ENCODE measurements at regions not wholly inside any gene's neighbourhood (a gene's known extent, or its start where the extent isn't known, plus 50 kb on each side); places are given as distances from the start of the nearest gene placed in this dataset.
"Not testable (repeated sequence)": the region's sequence is repeated elsewhere in the genome, so short reads cannot be mapped to it uniquely, and the experiment has no call there.

DNA sequence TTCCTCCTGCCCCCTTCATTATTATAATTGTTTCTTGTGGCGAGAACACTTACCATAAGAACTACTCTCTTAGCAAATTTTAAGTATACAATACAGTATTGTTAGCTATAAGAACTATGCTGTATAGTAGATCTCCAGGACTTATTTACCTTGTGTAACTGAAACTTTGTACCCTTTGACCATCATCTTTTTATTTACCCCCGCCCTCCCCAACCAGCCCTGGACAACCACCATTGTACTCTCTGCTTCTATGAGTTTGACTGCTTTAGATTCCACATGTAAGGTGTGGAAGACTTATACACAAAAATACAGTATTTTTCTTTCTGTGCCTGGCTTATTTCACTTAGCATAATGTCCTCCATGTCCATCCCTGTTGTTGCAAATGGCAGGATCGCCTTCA is 161.1 kb downstream of the PHF8 start:
- DNase-seq = no peak

DNA sequence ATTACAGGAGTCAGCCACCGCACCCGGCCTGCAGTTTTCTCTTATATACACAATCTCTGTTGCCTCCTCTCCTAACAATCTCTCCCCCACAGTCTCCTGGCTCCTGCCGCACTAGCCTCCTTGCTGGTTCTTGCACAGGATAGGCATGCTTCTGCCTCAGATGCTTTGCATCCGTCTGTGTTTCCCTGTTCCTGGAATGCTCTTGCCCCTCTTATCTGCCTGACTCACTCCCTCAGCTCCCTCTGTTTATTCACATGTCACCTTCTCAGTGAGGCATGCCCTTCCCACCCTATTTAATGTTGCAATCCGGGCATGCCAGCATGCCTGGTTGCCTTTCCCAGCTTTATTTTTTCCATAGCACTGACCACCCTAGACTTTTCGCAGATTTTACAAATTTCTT is 161.9 kb downstream of the PHF8 start:
- no peak for DNase-seq

DNA sequence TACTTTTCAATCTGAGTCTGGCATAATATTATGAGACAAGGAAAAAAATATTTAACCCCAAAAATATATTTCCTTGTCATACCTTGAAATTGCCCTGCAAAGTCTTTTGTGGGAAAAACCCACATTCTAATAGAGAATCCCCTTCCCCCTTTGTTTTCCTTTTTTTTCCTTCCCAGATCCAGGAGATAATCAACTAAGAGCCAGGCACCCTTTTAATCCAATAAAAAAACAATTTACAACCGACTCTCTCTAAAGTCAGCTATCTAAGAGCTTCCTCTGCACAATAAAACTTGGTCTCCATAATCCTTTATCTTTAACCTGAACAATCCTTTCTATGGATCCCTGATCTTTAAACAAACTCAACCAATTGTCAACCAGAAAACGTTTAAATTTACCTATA is 163.5 kb downstream of the PHF8 start:
- not testable (repeated sequence) for DNase-seq

DNA sequence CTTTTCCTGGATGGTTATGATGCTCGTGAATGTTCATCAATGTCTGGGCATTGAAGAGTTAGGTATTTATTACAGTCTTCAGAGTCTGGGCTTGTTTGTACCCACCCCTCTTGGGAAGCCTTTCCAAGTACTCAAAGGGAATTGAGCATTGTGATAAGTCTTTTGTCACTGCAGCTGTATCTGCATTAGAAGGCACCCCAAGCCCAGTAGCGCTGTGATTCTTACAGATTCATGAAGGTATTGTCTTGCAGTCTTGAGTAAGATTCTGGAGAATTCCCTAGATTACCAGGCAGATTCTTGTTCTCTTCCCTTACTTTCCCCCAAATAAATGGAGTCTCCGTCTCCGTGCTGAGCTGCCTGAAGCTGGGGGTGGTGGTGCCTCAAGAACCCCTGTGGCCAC is 173.4 kb upstream of the HUWE1 start:
- no peak for DNase-seq

DNA sequence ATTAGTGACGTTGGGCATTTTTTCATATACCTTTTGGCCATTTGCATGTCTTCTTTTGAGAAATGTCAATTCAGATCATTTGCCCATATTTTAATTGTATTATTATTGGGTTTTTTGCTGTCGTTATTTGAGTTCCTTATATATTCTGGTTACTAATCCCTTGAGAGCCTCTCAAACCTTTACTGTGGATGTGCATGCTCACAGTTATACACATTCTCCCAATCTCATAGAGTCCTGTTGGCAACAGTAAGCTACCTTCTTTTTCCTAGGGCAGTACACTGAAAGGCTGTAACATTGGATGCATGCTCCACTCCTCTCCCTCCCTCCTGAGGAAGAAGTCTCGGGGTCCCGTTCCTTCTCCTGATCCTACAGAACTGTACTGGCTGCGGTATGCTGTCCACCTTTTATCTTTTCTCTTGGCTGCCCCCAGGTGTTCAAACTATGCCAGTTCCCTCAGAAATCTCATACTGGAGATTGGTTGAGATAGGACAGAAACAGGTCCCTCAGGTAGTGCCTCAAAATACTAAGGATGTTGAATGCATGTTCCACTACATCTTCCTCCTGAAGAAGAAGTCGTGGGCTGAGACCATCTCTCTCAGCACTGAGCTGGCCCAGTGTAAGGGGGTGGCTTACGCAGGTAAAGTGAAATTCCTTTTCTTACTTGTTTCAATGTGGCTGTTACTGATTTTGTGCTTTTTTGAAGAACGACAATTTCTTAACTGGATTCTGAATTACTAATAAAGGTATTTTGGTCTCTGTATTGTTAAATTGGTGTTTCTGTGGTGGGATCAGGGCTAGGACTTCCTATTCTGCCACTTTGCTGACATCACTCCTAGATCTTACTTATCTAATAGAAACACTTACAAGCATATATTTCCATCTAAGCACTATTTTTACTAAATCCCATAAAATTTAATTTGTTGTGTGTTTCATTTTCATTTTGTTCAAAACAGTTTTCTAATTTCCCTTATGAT is 145.4 kb upstream of the HUWE1 start:
- peak; percentile 53 for DNase-seq

DNA sequence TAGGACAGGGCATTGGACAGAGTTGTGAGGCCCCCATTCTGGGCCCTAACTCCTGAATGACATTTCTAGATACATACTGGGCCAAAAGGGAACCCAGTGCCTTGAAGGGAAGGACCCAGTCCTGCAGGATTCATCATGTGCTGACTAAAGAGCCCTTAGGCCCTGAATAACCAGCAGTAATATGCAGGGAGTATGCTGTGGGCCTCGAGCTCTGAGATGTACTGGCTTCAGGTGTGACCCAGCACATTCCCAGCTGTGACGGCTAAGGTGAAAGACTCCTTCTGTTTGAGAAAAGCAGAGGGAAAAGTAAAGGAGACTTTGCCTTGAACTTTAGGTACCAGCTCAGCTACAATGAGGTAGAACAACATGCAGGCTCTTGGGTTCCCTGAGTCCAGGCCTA is 138.2 kb upstream of the HUWE1 start:
- no peak for DNase-seq

DNA sequence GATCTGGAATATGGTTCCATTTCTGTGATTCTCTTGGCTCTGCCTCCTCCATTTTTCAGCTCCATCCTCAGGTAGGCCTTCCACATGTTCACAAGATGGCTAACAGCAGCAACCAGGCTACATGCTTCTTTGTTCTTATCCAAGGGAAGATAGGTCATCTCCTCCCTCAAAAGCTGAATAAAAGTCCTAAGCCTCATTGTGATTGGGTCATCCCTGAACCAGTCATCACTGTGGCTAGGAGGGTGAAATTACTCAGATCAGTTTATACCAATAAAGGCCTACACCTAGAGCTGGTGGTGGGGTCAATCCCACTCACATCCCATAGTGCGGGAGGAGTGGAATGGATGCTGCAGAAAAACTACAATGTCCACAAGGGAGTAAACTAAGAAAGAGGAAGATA is 131.6 kb upstream of the HUWE1 start:
- not testable (repeated sequence) for DNase-seq

DNA sequence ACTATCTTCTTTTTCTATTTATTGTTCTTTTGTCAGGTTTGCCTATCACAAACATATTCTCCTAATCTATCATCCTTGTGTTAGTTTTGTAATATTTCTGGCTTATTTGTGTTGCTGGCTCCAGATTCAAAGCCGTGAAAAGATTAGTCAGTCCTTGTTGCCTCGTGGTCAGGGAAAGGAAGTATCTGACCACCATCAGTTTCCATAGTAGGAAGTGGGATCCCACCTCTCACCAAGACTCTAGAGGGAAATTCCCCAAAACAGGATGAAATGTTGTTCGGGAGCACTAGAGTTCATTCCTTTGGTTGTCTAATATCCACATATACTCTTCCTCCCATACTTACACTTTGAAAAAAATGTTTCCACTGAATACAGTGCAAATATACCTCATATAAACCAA is 131.0 kb upstream of the HUWE1 start:
- DNase-seq = no peak

DNA sequence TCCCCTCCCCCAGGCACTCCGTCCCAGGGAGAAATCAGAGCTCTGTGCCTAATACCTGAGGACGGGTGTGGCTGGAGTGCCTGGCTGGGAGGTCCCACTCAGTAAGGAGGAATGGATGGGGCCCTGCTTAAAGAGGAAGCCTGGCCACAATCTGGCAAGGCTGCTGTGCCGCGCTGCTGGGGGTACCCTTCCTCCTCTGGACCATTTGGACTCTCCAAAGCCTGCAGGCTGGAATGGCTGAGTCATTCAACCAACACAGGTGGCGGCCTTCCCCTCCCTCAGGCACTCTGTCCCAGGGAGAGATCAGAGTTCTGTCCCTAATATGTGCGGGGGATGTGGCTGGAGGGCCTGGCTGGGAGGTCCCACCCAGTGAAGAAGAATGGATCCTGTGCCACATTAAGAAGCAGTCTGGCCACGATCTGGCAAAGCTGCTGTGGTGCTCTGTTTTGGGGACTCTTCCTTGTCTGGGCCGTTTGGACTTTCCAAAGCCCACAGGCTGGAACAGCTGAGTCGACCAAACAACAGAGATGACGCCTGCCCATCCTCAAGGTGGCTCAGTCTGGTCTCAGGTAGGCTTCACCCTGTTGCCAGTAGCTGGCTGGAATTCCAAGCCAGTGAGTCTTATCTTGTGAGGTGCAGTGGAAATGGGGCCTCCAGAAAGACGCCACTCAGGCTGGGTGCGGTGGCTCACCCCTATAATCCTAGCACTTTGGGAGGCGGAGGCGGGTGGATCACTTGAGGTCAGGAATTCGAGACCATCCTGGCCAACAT is 127.3 kb upstream of the HUWE1 start:
- no peak for DNase-seq

DNA sequence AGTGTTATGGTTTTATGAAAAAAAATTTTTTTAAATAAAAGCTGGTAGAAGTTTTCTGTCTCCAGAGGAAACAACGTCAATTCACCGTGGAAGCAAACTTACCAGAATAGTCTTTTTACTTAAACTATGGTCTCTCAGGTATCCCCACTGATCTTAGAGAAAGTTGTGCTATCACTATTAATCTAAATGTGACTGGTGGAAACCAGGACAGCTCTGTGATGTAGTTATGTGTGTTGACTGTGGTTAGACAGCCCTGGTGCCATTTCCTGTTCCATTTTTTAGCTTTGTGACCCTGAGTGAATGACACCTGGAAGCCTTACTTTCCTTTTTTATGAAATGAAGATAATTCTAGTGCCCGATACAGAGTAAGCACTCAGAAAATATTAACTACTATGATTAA is 111.8 kb upstream of the HUWE1 start:
- DNase-seq = no peak

DNA sequence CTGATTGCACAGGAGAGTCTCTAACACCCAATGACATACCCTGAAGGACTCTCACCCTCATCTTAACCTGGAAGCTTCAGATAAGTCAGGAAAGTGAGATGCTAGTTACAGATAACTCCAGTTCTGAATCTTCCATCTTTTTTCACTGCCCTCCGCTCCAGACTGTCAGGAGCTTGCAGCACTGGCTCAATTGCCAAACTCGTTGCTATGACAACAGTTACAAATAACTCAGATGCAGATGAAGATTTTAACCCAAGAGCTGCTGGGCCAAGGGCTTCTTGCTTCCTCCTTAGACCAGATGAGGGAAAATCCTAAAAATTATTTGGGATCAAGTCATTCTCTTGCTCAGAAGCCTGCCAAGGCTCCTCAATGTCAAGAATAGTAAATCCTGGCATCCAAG is 109.1 kb upstream of the HUWE1 start:
- no peak for DNase-seq

DNA sequence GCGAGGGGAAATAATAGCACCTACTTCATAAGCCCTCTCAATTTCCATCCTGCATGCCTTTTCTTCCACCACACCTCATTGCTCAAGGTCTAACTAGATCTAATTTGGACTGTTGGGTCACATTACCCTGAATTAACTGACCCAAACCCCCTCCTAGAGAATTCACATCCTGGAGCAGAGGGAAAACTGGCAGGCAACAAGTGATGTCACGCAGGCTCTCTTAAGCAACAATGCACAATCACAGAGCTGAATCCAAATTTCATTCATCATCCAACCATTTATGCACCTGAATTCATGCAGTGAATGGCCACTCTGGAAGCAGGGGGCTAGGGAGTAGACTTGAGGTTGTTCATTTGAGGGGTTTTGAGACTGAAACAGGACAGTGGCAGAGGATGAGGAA is 107.7 kb upstream of the HUWE1 start:
- DNase-seq = no peak

DNA sequence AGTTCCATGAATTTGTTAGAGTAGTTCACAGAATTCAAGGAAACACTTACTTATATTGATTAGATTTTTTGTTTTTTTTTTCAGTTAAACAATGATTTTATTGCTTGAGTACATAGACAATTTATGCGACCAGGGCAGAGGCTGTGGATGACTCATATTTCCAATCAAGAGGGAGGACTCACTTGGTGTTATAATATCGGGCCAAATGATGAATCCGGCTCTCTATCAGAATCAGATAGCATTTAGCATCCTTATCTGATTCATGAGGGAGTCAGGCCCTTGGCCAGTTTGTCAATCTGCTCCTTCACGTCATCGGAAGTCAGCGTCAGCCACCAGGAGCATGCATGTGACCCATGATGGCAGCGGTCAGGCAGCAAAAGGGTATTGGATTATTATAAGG is 82.3 kb upstream of the HUWE1 start:
- DNase-seq = no peak

DNA sequence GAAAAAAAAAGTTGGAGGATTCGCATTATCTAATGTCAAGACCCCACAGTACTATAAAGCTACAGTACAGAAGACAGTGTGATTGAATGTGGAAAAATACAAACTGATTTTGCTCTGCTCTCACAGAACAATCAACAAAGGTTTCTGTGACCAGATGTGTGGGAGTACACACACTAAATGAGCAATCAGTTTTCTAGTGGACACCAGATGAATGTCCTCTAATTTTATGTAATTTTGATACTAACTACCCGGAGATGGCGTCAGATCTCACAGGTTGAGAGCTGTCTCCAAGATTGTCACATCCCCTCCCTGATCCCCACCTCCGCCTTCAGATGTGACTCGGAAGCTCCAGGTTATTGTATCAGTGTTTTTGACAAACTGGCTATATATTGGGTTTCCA is 81.9 kb upstream of the HUWE1 start:
- DNase-seq = no peak

DNA sequence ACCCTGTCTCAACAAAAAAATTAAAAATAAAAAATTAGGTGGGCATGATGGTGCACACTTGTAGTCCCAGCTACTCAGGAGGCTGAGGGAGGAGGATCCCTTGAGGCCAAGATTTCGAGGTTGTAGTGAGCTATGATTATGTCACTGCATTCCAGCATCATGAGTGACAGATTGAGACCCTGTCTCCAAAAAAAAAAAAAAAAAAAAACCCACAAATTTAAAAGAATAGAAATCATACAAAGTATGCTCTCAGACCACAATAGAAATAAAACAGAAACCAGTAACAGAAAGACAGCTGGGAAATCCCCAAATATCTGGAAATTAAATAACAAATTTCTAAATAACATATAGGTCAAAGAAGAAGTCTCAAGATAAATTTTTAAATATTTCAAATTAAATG is 81.0 kb upstream of the HUWE1 start:
- DNase-seq = no peak

DNA sequence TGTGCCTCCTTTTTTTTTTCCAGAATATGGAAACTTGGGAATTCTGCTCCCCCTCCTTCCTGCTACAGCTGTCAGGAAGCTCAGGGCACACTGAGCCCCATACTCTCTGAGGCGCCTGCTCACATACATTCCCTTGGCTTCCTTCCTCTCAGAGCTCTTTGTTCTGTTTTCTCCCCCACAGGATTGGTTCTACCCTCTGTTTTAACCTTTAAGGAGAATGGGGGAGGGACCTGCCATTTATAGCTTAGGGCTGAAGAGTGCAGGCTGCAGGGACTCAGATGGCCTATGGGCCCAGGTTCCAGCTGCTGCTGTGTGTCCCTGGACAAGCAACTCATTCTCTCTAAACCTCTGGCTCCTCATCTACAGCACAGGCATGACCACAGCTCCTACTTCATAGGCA is 70.7 kb upstream of the HUWE1 start:
- not testable (repeated sequence) for DNase-seq

DNA sequence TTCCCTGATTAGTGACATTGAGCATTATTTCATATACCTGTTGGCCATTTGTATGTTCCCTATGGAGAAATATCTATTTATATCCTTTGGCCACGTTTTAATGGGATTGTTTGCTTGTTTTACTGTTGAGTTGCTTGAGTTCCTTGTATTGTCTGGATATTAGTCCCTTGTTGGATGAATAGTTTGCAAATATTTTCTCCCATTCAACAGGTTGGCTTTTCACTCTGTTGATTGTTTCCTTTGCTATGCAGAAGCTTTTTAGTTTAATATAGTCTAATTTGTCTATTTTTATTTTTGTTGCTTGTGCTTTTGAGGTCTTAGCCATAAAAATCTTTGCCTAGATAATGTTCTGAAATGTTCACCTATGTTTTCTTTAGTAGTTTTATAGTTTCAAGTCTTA is 60.2 kb upstream of the HUWE1 start:
- DNase-seq = no peak

DNA sequence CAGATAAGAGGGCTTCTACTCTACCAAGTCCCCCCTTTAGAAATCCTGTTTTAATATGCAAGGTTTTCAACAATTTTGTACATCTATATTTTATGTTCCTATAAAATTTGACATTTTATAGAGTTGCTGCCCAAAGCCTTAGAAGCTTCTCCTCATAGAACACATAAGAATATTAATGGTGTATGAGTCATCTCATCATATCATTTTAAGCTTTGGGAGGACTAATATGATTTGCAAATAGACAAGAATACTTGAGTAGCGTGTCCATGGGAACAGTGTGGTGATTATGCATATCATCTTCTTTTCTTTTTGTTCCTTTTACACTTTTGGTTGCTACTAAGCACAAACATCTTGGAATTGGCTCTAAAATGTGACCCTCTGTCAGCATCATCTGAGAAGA is 56.7 kb upstream of the HUWE1 start:
- no peak for DNase-seq

DNA sequence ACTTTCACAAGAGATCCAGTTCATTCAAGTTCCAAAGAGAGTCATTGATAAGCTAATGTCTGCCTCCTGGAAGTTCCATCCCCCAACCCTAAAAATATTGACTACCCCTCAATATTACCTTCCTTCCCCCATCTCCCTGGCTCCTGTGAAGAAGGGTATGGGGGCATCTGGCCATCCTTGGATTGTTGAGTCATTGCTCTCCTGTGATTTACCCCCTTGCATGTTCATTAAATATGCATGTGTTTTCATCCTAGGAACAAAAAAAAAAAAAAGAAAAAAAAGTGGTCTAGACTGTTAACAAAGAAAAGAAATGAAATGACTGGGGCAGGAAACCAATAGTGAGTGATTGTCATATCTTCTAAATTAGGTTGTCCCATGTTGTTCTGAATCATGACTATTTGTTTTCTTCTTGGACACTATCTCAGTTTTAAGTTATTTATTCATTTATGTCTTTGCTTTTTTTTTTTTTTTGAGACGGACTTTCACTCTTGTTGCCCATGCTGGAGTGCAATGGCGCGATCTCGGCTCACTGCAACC is 51.9 kb upstream of the HUWE1 start:
- DNase-seq = no peak
